Endothelial cell (in vitro differentiated cells): ENCODE measurements at regions not wholly inside any gene's neighbourhood (a gene's known extent, or its start where the extent isn't known, plus 50 kb on each side); places are given as distances from the start of the nearest gene placed in this dataset.

Experiments used
- DNase-seq: peaks from one replicate; pipeline ENCODE4 v3.0.0; 2021; ENCODE audit warnings: low spot score
- H3K27ac Mint-ChIP-seq: one replicate; pipeline ENCODE4 v1.8.0; 2021; ENCODE audit warnings: mixed read lengths, inconsistent platforms; ENCODE audit not compliant: unreplicated experiment
- H3K27me3 Mint-ChIP-seq: one replicate; pipeline ENCODE4 v1.8.0; 2021; ENCODE audit warnings: mild to moderate bottlenecking, moderate library complexity, mixed read lengths, inconsistent platforms; ENCODE audit not compliant: unreplicated experiment
- H3K36me3 Mint-ChIP-seq: one replicate; pipeline ENCODE4 v1.8.0; 2021; ENCODE audit warnings: mild to moderate bottlenecking, low read depth, mixed read lengths, inconsistent platforms; ENCODE audit not compliant: unreplicated experiment
- H3K4me1 Mint-ChIP-seq: one replicate; pipeline ENCODE4 v1.8.0; 2021; ENCODE audit warnings: mild to moderate bottlenecking, mixed read lengths, inconsistent platforms; ENCODE audit not compliant: unreplicated experiment
- H3K4me3 Mint-ChIP-seq: one replicate; pipeline ENCODE4 v1.8.0; 2021; ENCODE audit warnings: mild to moderate bottlenecking, mixed read lengths, inconsistent platforms; ENCODE audit not compliant: unreplicated experiment
- H3K9me3 Mint-ChIP-seq: one replicate; pipeline ENCODE4 v1.8.0; 2021; ENCODE audit warnings: mixed read lengths, inconsistent platforms; ENCODE audit not compliant: unreplicated experiment
- TF ChIP-seq, protein P1 (sequence below): fragments of 200-600 bp; sonication (generic); IDR thresholded peaks from one replicate; pipeline ENCODE4 v1.5.0; 2021; ENCODE audit warnings: antibody characterized with exemption; ENCODE audit not compliant: unreplicated experiment

DNA sequence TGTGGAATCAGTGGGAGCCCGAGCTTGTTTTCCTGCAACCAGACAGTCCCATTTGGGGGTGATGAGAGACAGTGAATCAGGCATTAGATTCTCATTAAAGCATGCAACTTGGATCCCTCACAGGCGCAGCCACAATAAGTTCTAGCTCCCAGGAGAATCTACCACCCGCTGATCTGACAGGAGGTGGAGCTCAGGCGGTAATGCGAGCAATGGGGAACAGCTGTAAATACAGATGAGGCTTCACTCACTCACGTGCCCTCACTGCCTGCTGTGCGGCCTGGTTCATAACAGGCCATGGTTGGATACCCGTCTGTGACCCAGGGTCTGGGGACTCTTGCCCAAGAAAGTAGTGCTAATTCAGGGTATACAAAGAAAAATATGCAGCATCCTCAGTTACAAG lies 144.8 kb upstream of the RGPD4 start:
- no peaks in the 10 kb centered on the region for H3K36me3 Mint-ChIP-seq
- H3K27ac Mint-ChIP-seq, result no peak overlapping the region
- no peaks in the 10 kb centered on the region for H3K4me1 Mint-ChIP-seq
- no peaks in the 10 kb centered on the region for H3K9me3 Mint-ChIP-seq
- TF ChIP-seq, protein P1, sequence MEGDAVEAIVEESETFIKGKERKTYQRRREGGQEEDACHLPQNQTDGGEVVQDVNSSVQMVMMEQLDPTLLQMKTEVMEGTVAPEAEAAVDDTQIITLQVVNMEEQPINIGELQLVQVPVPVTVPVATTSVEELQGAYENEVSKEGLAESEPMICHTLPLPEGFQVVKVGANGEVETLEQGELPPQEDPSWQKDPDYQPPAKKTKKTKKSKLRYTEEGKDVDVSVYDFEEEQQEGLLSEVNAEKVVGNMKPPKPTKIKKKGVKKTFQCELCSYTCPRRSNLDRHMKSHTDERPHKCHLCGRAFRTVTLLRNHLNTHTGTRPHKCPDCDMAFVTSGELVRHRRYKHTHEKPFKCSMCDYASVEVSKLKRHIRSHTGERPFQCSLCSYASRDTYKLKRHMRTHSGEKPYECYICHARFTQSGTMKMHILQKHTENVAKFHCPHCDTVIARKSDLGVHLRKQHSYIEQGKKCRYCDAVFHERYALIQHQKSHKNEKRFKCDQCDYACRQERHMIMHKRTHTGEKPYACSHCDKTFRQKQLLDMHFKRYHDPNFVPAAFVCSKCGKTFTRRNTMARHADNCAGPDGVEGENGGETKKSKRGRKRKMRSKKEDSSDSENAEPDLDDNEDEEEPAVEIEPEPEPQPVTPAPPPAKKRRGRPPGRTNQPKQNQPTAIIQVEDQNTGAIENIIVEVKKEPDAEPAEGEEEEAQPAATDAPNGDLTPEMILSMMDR, result no peak
- H3K27me3 Mint-ChIP-seq, result no peaks in the 10 kb centered on the region
- no peak for DNase-seq
- no peak overlapping the region for H3K4me3 Mint-ChIP-seq

DNA sequence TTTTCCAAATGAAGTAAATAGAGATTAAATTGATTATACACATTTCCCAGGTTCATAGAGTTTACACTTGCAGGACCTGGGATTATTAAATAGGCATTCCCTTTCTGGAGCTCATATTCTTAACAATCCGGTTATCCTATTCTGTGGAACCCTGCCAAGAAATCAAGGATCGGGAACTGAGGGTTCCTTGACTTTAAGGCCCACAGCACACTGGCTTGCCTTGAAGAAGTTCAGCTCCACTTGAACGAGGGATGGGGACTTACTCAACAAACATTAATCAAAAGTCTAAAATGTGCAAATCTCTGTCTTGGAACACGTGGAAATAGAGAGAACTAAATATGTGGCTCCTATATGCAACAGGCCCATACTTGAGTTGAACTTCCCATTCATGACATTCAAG lies 142.3 kb upstream of the RGPD4 start:
- no peak for DNase-seq
- Mint-ChIP-seq H3K27ac (no peak overlapping the region), H3K4me3 (no peak overlapping the region), H3K9me3 (no peaks in the 10 kb centered on the region), H3K36me3 (no peaks in the 10 kb centered on the region), H3K27me3 (no peaks in the 10 kb centered on the region), H3K4me1 (no peaks in the 10 kb centered on the region)
- TF ChIP-seq, protein P1, result no peak

DNA sequence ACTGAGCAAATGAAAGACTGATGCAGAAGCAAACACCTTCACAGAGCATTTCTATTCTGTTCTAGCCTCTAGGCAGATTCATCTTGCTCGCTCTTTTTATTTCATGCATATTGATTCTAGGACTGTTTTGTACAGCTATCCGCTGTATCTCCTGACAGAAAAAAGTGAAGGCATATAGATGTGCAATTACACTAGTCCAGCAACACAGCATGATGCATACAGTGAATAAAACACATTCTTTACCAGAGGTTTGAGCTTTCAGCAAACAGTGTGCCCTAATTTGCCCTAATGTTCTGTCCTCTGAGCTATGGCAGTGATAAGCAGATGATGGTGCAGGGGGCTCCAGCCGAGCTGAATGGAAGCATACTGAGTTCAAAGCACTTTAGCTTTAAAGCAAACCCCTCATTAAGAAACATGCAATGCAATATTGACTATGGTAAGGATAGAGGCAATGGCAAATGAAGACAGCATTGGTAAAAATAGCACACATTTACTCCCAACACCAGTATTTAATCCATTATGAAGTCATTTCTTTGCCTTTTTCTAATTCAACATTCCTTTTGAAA lies 141.2 kb upstream of the RGPD4 start:
- TF ChIP-seq, protein P1, result no peak
- Mint-ChIP-seq H3K9me3 (no peaks in the 10 kb centered on the region), H3K4me1 (no peaks in the 10 kb centered on the region), H3K4me3 (no peak overlapping the region), H3K27ac (no peak overlapping the region), H3K36me3 (no peaks in the 10 kb centered on the region), H3K27me3 (no peaks in the 10 kb centered on the region)
- no peak for DNase-seq

DNA sequence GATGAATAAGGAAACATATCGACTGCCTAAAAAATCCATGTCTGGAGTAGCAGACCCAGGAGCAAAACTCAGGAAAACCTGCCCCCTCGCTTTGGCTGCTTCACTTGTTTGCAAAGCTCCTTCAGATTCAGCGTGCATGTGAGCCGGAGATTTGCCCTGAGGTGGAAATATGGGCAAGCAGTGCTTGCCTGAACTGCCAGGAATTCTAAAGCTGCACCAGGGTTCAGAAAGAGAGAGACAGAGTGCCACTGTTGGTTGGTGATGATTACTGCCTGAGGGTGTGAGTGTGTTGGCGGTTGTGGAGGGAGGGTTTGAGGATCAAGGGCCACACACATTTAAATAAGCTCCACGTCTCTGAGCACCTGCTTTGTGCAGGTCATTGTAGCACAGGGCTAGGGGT lies 139.6 kb upstream of the RGPD4 start:
- Mint-ChIP-seq H3K36me3 (no peaks in the 10 kb centered on the region), H3K4me1 (no peaks in the 10 kb centered on the region), H3K27ac (no peak overlapping the region), H3K9me3 (no peaks in the 10 kb centered on the region), H3K4me3 (no peak overlapping the region), H3K27me3 (no peaks in the 10 kb centered on the region)
- TF ChIP-seq, protein P1, result no peak
- DNase-seq, result no peak

DNA sequence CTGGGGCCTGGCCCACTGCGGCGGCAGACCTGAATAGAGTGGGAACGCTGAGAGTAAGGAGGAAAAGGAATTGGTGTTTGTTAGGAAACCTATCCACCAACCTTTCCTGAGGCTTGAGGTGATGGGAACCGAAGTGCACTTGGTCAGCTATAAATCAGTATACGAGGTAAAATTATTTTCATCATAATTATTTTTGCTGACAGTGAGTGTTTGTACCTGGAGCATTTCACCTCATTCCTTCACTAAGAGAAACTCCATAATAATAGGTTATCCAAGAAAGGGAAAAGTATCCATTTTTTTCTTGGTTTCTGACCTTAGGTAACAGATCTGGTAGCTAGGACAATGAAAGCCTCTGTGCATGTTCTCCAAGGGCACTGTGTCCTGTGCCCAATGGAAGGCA lies 138.6 kb upstream of the RGPD4 start:
- H3K4me1 Mint-ChIP-seq, result no peaks in the 10 kb centered on the region
- no peak for DNase-seq
- H3K9me3 Mint-ChIP-seq, result no peaks in the 10 kb centered on the region
- no peaks in the 10 kb centered on the region for H3K36me3 Mint-ChIP-seq
- TF ChIP-seq, protein P1, result no peak
- H3K27ac Mint-ChIP-seq, result no peak overlapping the region
- no peaks in the 10 kb centered on the region for H3K27me3 Mint-ChIP-seq
- no peak overlapping the region for H3K4me3 Mint-ChIP-seq
